Neuronal stem cell (in vitro differentiated cells): ENCODE measurements at regions not wholly inside any gene's neighbourhood (a gene's known extent, or its start where the extent isn't known, plus 50 kb on each side); places are given as distances from the start of the nearest gene placed in this dataset.

ENCODE experiments used
- DNase-seq: peaks from one replicate; pipeline ENCODE4 v3.0.0-alpha.2; 2013; ENCODE audit warnings: low spot score
- H2AFZ ChIP-seq: one replicate; pipeline ENCODE4 v1.6.1; 2013; ENCODE audit warnings: mild to moderate bottlenecking, low read length, inconsistent platforms
- H2AK5ac ChIP-seq: 2 replicates; pipeline ENCODE4 v1.6.1; 2013; ENCODE audit warnings: low read depth, mild to moderate bottlenecking, inconsistent platforms, low read length, moderate library complexity, mixed read lengths
- H2BK120ac ChIP-seq: 2 replicates; pipeline ENCODE4 v1.6.1; 2013; ENCODE audit warnings: low read depth, mild to moderate bottlenecking, inconsistent platforms, low read length, moderate library complexity, mixed read lengths
- H2BK12ac ChIP-seq: one replicate; pipeline ENCODE4 v1.6.1; 2013; ENCODE audit warnings: low read length, inconsistent platforms
- H2BK15ac ChIP-seq: 2 replicates; pipeline ENCODE4 v1.6.1; 2013; ENCODE audit warnings: mild to moderate bottlenecking, low read length, inconsistent platforms, mixed read lengths
- H2BK5ac ChIP-seq: one replicate; pipeline ENCODE4 v1.6.1; 2013; ENCODE audit warnings: inconsistent platforms, mild to moderate bottlenecking, low read length, moderate library complexity
- H3K14ac ChIP-seq: one replicate; pipeline ENCODE4 v1.6.1; 2013; ENCODE audit warnings: low read length, inconsistent platforms
- H3K18ac ChIP-seq: 2 replicates; pipeline ENCODE4 v1.6.1; 2013; ENCODE audit warnings: low read length, inconsistent platforms
- H3K23ac ChIP-seq: 2 replicates; pipeline ENCODE4 v1.6.1; 2013; ENCODE audit warnings: low read depth, mild to moderate bottlenecking, mixed read lengths, low read length, inconsistent platforms; ENCODE audit not compliant: poor library complexity
- H3K27ac ChIP-seq: replicated peaks from 3 replicates; pipeline ENCODE4 v1.5.1; 2013; ENCODE audit warnings: low read length, inconsistent platforms
- H3K27me3 ChIP-seq, 3 experiments: 2 replicates each; pipeline ENCODE4 v1.6.1; 2013; ENCODE audit warnings: low read length in 3 of 3, mild to moderate bottlenecking in 2 of 3, inconsistent platforms in 1 of 3, low read depth in 1 of 3, mixed read lengths in 1 of 3, moderate library complexity in 1 of 3; ENCODE audit not compliant: control insufficient read depth in 3 of 3, insufficient read depth in 3 of 3
- H3K36me3 ChIP-seq, 2 donors: replicated peaks in 1 of 2; 2 replicates each; pipeline ENCODE4 v1.6.1; 2013; ENCODE audit warnings: low read length in 2 of 2; ENCODE audit not compliant: control insufficient read depth in 2 of 2, insufficient read depth in 2 of 2
- H3K4ac ChIP-seq: 2 replicates; pipeline ENCODE4 v1.6.1; 2013; ENCODE audit warnings: inconsistent platforms, mild to moderate bottlenecking, low read length, moderate library complexity
- H3K4me1 ChIP-seq, 2 donors: 1 replicate in 1 of 2; 2 replicates in 1 of 2; pipeline ENCODE4 v1.6.1; 2013; ENCODE audit warnings: low read length in 2 of 2, low read depth in 1 of 2; ENCODE audit not compliant: control insufficient read depth in 2 of 2, insufficient read depth in 1 of 2
- H3K4me2 ChIP-seq: one replicate; pipeline ENCODE4 v1.6.1; 2013; ENCODE audit warnings: mild to moderate bottlenecking, low read length, inconsistent platforms; ENCODE audit not compliant: insufficient read depth, poor library complexity, severe bottlenecking
- H3K4me3 ChIP-seq, 2 donors: 2 replicates each; pipeline ENCODE4 v1.5.1; 2013; ENCODE audit warnings: low read length in 2 of 2, mild to moderate bottlenecking in 2 of 2, inconsistent platforms in 1 of 2, moderate library complexity in 1 of 2
- H3K79me1 ChIP-seq: one replicate; pipeline ENCODE4 v1.6.1; 2013; ENCODE audit warnings: low read depth, mild to moderate bottlenecking, inconsistent platforms, low read length, moderate library complexity
- H3K9ac ChIP-seq: one replicate; pipeline ENCODE4 v1.6.1; 2013; ENCODE audit warnings: mild to moderate bottlenecking, low read depth, low read length, inconsistent platforms; ENCODE audit not compliant: poor library complexity
- H3K9me3 ChIP-seq, 2 donors: replicated peaks in 1 of 2; 2 replicates each; pipeline versions ENCODE3 to v1.6.1; 2013; ENCODE audit warnings: low read length in 2 of 2, mild to moderate bottlenecking in 2 of 2, inconsistent platforms in 1 of 2, low read depth in 1 of 2, mixed read lengths in 1 of 2, moderate library complexity in 1 of 2; ENCODE audit not compliant: control insufficient read depth in 2 of 2, insufficient read depth in 1 of 2
- H4K8ac ChIP-seq: one replicate; pipeline ENCODE4 v1.6.1; 2013; ENCODE audit warnings: low read depth, mild to moderate bottlenecking, inconsistent platforms, low read length, moderate library complexity
- H4K91ac ChIP-seq: one replicate; pipeline ENCODE4 v1.6.1; 2013; ENCODE audit warnings: low read length, low read depth, mild to moderate bottlenecking, inconsistent platforms; ENCODE audit not compliant: poor library complexity
- WGBS, 2 donors: extraction: QIAGEN DNeasy Blood & Tissue Kit; methylation state at CpG; one replicate each; pipeline ENCODE4 v1.1.7; 2013; ENCODE audit warnings: missing lambda C conversion rate in 2 of 2, mixed read lengths in 1 of 2; ENCODE audit not compliant: insufficient read length in 2 of 2, insufficient replicate concordance in 1 of 2; ENCODE audit errors: extremely low coverage in 2 of 2; 5-methylcytosine and 5-hydroxymethylcytosine counted together

DNA sequence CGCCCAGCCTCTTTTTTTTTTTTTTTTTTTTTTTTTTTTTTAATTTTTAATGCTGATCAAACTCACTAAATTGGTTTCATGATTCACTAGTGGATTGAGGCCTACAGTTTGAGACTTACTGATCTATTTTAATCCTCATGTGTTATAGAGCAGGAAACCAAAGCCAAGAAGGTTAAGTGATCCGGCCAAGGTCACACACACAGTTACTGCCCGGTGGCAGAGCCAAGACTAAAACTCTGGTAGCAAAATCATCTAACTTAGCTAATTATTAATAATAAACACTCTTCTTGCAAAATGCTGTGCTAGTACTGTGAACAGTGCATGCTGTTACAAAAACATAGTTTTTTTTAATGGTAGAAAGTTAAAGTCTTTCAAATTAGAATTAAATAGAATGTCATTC lies 188.3 kb upstream of the NFE2L3 start:
- H3K23ac ChIP-seq: no peak overlapping the region
- no peak overlapping the region for H2BK120ac ChIP-seq
- no peak overlapping the region for H4K91ac ChIP-seq
- H2BK15ac ChIP-seq: no peak overlapping the region
- no peak overlapping the region for H3K9ac ChIP-seq
- no CpG with 5 or more reads among the region's 3 CpGs for WGBS, 2 donors
- no peak for DNase-seq
- H3K9me3 ChIP-seq: no peaks in the 10 kb centered on the region
- no peaks in the 10 kb centered on the region for H3K79me1 ChIP-seq
- no peak overlapping the region for H3K4me3 ChIP-seq
- H3K4me1 ChIP-seq: peaks cover 0 to 3% of the 10 kb centered on the region in 2 donors
- H2BK12ac ChIP-seq: no peak overlapping the region
- no peak overlapping the region for H4K8ac ChIP-seq
- no peak overlapping the region for H2BK5ac ChIP-seq
- H3K4me2 ChIP-seq: no peak overlapping the region
- no peak overlapping the region for H3K14ac ChIP-seq
- no peak overlapping the region for H3K4ac ChIP-seq
- H3K27ac ChIP-seq: no peak overlapping the region
- H2AK5ac ChIP-seq: no peak overlapping the region
- no peaks in the 10 kb centered on the region for H3K36me3 ChIP-seq
- no peak overlapping the region for H2AFZ ChIP-seq
- no peak overlapping the region for H3K18ac ChIP-seq
- peaks cover 0 to 11% (median 0%) of the 10 kb centered on the region in 3 experiments for H3K27me3 ChIP-seq

DNA sequence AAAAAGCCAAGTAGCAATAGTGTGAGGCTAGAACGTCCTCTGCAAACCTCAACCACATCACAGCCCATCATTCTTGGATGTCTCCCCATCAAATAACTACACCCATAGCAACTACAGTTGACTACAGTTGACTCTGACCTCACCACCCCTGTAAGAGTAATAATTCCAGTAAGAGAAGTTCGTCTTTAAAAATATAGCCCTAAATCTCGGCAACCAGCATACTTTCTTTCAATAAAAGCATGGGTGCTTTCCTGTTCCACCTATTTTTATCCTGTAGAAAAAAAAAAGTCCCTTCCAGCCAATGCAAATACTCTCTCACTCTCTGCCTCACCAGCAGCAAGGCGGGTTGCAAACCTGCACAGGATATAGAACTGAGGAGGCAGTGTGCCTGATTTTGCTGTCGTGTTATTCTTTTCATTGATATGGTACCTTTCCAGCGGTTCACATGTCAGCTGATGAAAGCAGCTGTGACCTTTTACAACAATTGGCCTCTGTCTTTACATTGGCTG lies 187.5 kb upstream of the NFE2L3 start:
- no peak overlapping the region for H3K4ac ChIP-seq
- H4K8ac ChIP-seq: no peak overlapping the region
- peaks cover 0 to 3% of the 10 kb centered on the region in 2 donors for H3K4me1 ChIP-seq
- H3K18ac ChIP-seq: no peak overlapping the region
- H2BK5ac ChIP-seq: no peak overlapping the region
- H3K79me1 ChIP-seq: no peaks in the 10 kb centered on the region
- no peaks in the 10 kb centered on the region for H3K36me3 ChIP-seq
- no peaks in the 10 kb centered on the region for H3K9me3 ChIP-seq
- no peak overlapping the region for H3K14ac ChIP-seq
- H2AK5ac ChIP-seq: no peak overlapping the region
- H3K27me3 ChIP-seq: peaks cover 0 to 11% (median 0%) of the 10 kb centered on the region in 3 experiments
- H3K27ac ChIP-seq: no peak overlapping the region
- no peak overlapping the region for H2BK15ac ChIP-seq
- H3K4me2 ChIP-seq: no peak overlapping the region
- no peak overlapping the region for H4K91ac ChIP-seq
- no peak for DNase-seq
- WGBS, 2 donors: no CpG with 5 or more reads among the region's 6 CpGs
- no peak overlapping the region for H2BK12ac ChIP-seq
- no peak overlapping the region for H3K23ac ChIP-seq
- no peak overlapping the region for H2BK120ac ChIP-seq
- no peak overlapping the region for H2AFZ ChIP-seq
- H3K4me3 ChIP-seq: no peak overlapping the region
- no peak overlapping the region for H3K9ac ChIP-seq

DNA sequence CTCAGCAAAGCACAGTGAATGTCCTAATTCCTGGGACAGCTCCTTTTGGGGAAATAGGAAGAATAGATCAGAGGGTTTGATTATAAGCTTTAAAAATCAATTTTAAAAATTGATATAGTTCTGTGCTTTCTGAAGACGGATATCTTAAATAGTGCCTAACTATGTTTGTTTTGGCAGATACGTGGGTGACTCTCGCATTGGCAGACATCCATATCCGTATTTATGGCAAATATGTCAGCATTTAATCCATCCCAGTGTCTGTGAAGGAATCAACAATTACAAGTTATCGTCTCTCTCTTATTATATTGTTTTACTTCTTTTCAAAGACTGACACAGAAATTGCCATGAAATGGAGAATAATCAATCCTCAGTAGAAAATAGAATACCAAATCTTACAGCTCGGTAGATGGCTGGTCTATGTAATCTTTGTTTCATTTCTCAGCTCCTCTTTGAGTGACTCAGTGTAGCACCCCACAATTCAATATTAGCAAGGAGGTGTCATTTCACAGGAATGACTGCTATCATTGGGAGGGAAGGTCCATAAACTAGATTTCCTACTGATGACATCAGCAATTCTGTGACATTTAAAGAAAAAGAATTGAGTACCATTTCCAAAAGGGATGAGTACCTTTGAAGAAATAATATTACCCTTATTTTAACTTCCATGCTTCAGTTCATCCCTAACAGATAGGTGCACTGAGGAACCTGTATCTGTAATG lies 186.4 kb upstream of the NFE2L3 start:
- Histone ChIP-seq H2BK12ac (no peak overlapping the region), H3K27ac (no peak overlapping the region), H3K18ac (no peak overlapping the region), H3K36me3 (no peaks in the 10 kb centered on the region), H2BK15ac (no peak overlapping the region), H3K23ac (no peak overlapping the region), H3K4me2 (no peak overlapping the region), H3K27me3 (peaks cover 0 to 11% (median 0%) of the 10 kb centered on the region in 3 experiments), H2AFZ (no peak overlapping the region), H3K79me1 (no peaks in the 10 kb centered on the region), H3K9ac (no peak overlapping the region), H2AK5ac (no peak overlapping the region), H2BK5ac (no peak overlapping the region), H3K14ac (no peak overlapping the region), H4K8ac (no peak overlapping the region), H3K4me1 (peaks cover 0 to 3% of the 10 kb centered on the region in 2 donors), H3K4me3 (no peak overlapping the region), H2BK120ac (no peak overlapping the region), H3K9me3 (no peaks in the 10 kb centered on the region), H4K91ac (no peak overlapping the region), H3K4ac (no peak overlapping the region)
- no CpG with 5 or more reads among the region's 6 CpGs for WGBS, 2 donors
- DNase-seq: no peak

DNA sequence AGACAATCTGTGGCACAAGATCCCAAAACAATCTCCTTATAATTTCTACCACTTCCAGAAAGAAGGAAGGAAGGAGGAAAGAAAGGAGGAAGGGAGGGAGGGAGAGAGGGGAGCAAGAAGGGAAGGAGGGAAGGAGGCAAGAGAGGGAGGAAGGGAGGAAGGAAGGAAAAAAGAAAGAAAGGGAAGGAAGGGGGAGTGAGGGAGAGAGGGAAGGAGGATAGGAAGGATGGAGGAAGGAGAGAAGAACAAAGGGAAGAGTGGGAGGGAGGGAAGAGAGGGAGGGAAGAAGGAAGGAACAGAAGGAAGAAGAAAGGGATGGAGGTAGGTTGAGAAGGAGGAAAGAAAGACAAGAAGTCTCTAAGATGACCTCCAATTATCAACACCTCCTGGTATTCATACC lies 185.5 kb upstream of the NFE2L3 start:
- DNase-seq: no peak

More for the DNA sequence above, 185.5 kb upstream of the NFE2L3 start:
- peaks cover 0 to 11% (median 0%) of the 10 kb centered on the region in 3 experiments for H3K27me3 ChIP-seq
- no peaks in the 10 kb centered on the region for H3K79me1 ChIP-seq
- no peak overlapping the region for H2BK15ac ChIP-seq
- H3K4me2 ChIP-seq: no peak overlapping the region
- no peak overlapping the region for H4K8ac ChIP-seq
- no peak overlapping the region for H2AFZ ChIP-seq
- no peak overlapping the region for H2BK5ac ChIP-seq
- H3K27ac ChIP-seq: no peak overlapping the region
- no peak overlapping the region for H3K14ac ChIP-seq
- no peak overlapping the region for H4K91ac ChIP-seq
- no peak overlapping the region for H3K18ac ChIP-seq
- H3K9ac ChIP-seq: no peak overlapping the region
- peaks cover 0 to 3% of the 10 kb centered on the region in 2 donors for H3K4me1 ChIP-seq
- H3K23ac ChIP-seq: no peak overlapping the region
- H3K4ac ChIP-seq: no peak overlapping the region
- H2BK120ac ChIP-seq: no peak overlapping the region
- H3K36me3 ChIP-seq: no peaks in the 10 kb centered on the region
- no peak overlapping the region for H2AK5ac ChIP-seq
- no peaks in the 10 kb centered on the region for H3K9me3 ChIP-seq
- no peak overlapping the region for H2BK12ac ChIP-seq
- H3K4me3 ChIP-seq: no peak overlapping the region
